Naive thymus-derived CD4-positive, alpha-beta T cell (primary cell): ENCODE measurements at regions not wholly inside any gene's neighbourhood (a gene's known extent, or its start where the extent isn't known, plus 50 kb on each side); places are given as distances from the start of the nearest gene placed in this dataset.

Experiments used
- ATAC-seq: fragments of 150-1000 bp; cut with Tn5 transposase; 2 replicates; pipeline ENCODE4 v1.10.0; 2021; ENCODE audit warnings: mild to moderate bottlenecking, moderate library complexity
- CTCF ChIA-PET: fragments of 350-600 bp; sonication (Branson Sonifier 250); formaldehyde crosslinking; loops from one replicate; lab custom pipeline; 2021; ENCODE audit warnings: antibody characterized with exemption; lab: Charles Lee
- POLR2A ChIA-PET: fragments of 350-600 bp; sonication (Branson Sonifier 250); formaldehyde crosslinking; loops from one replicate; lab custom pipeline; 2021; ENCODE audit warnings: antibody characterized with exemption, inconsistent platforms; lab: Charles Lee
- DNase-seq, 9 donors: peaks; one replicate each; pipeline versions ENCODE4 v3.0.0 to v3.0.0-alpha.2; 2020 to 2022; ENCODE audit warnings: mixed read lengths in 1 of 9
- H3K27ac ChIP-seq: one replicate; pipeline ENCODE4 v1.7.0; 2013; ENCODE audit warnings: mild to moderate bottlenecking, low read depth, low read length, moderate library complexity
- H3K27me3 ChIP-seq, 2 donors: one replicate each; pipeline ENCODE4 v1.7.0; 2013; ENCODE audit warnings: low read length in 2 of 2, mild to moderate bottlenecking in 2 of 2, moderate library complexity in 2 of 2; ENCODE audit not compliant: control insufficient read depth in 2 of 2, insufficient read depth in 2 of 2
- H3K36me3 ChIP-seq, 3 experiments: 1 replicate in 2 of 3; 2 replicates in 1 of 3; pipeline ENCODE4 v1.7.0; 2013; ENCODE audit warnings: low read length in 3 of 3, mild to moderate bottlenecking in 3 of 3, moderate library complexity in 1 of 3; ENCODE audit not compliant: insufficient read depth in 3 of 3, control insufficient read depth in 2 of 3
- H3K4me1 ChIP-seq, 2 donors: one replicate each; pipeline ENCODE4 v1.7.0; 2013; ENCODE audit warnings: low read length in 2 of 2, mild to moderate bottlenecking in 2 of 2, moderate library complexity in 1 of 2; ENCODE audit not compliant: control insufficient read depth in 2 of 2, insufficient read depth in 2 of 2
- H3K4me3 ChIP-seq: 2 replicates; pipeline ENCODE4 v1.7.0; 2013; ENCODE audit warnings: mild to moderate bottlenecking, low read length
- H3K9me3 ChIP-seq, 3 experiments: 1 replicate in 2 of 3; 2 replicates in 1 of 3; pipeline ENCODE4 v1.7.0; 2013; ENCODE audit warnings: low read length in 3 of 3; ENCODE audit not compliant: control insufficient read depth in 2 of 3
- H3K27ac Mint-ChIP-seq, 9 donors: one replicate each; pipeline ENCODE4 v1.8.0; 2020 to 2022; ENCODE audit warnings: mixed read lengths in 9 of 9, mild to moderate bottlenecking in 8 of 9, moderate library complexity in 5 of 9, inconsistent platforms in 2 of 9
- H3K27me3 Mint-ChIP-seq, 5 donors: one replicate each; pipeline ENCODE4 v1.8.0; 2021 to 2022; ENCODE audit warnings: mixed read lengths in 5 of 5, mild to moderate bottlenecking in 1 of 5
- H3K36me3 Mint-ChIP-seq, 5 donors: one replicate each; pipeline ENCODE4 v1.8.0; 2020 to 2022; ENCODE audit warnings: mixed read lengths in 5 of 5, mild to moderate bottlenecking in 3 of 5, inconsistent platforms in 1 of 5
- H3K4me1 Mint-ChIP-seq, 7 donors: one replicate each; pipeline ENCODE4 v1.8.0; 2020 to 2022; ENCODE audit warnings: mixed read lengths in 7 of 7, mild to moderate bottlenecking in 3 of 7, inconsistent platforms in 1 of 7
- H3K4me3 Mint-ChIP-seq, 10 donors: one replicate each; pipeline ENCODE4 v1.8.0; 2020 to 2022; ENCODE audit warnings: mild to moderate bottlenecking in 10 of 10, mixed read lengths in 10 of 10, moderate library complexity in 6 of 10, inconsistent platforms in 2 of 10
- H3K9me3 Mint-ChIP-seq, 11 donors: one replicate each; pipeline ENCODE4 v1.8.0; 2020 to 2022; ENCODE audit warnings: mixed read lengths in 11 of 11, mild to moderate bottlenecking in 4 of 11, inconsistent platforms in 1 of 11, moderate library complexity in 1 of 11
- intact Hi-C, 2 donors: fragments of 100-400 bp; cut with micrococcal nuclease; formaldehyde crosslinking; loops; one replicate each; pipeline ENCODE4 v1.15.1; 2023

- H3K9me3 ChIP-seq, result no peaks in the 10 kb centered on the region
- Mint-ChIP-seq H3K27me3 (peaks cover 0 to 4% (median 0%) of the 10 kb centered on the region in 5 donors), H3K4me1 (no peaks in the 10 kb centered on the region), H3K4me3 (no peak overlapping the region), H3K9me3 (no peaks in the 10 kb centered on the region), H3K27ac (no peak overlapping the region), H3K36me3 (no peaks in the 10 kb centered on the region)
- no peak overlapping the region for H3K4me3 ChIP-seq
- no peaks in the 10 kb centered on the region for H3K36me3 ChIP-seq
- no peaks in the 10 kb centered on the region for H3K27me3 ChIP-seq
- DNase-seq (no peak), ATAC-seq (peak; percentile 56)
- intact Hi-C loops, result no loop called here
- POLR2A ChIA-PET, result no interaction called here
- no peak overlapping the region for H3K27ac ChIP-seq
- H3K4me1 ChIP-seq, result no peaks in the 10 kb centered on the region
- CTCF ChIA-PET, result no interaction called here
Measured at GRCh38 chr4:173943547-173943946, 339.9 kb downstream of the FBXO8 start.

- no peaks in the 10 kb centered on the region for H3K9me3 Mint-ChIP-seq
- ATAC-seq (no peak), DNase-seq (no peak)
- Histone ChIP-seq H3K9me3 (no peaks in the 10 kb centered on the region), H3K36me3 (no peaks in the 10 kb centered on the region), H3K4me1 (no peaks in the 10 kb centered on the region), H3K27me3 (no peaks in the 10 kb centered on the region), H3K27ac (no peak overlapping the region), H3K4me3 (no peak overlapping the region)
- H3K4me3 Mint-ChIP-seq, result no peak overlapping the region
- no peaks in the 10 kb centered on the region for H3K36me3 Mint-ChIP-seq
- peaks cover 0 to 12% (median 10%) of the 10 kb centered on the region in 5 donors for H3K27me3 Mint-ChIP-seq
- CTCF ChIA-PET, result no interaction called here
- POLR2A ChIA-PET, result no interaction called here
- H3K4me1 Mint-ChIP-seq, result no peaks in the 10 kb centered on the region
- H3K27ac Mint-ChIP-seq, result no peak overlapping the region
- intact Hi-C loops, result no loop called here
Measured at GRCh38 chr4:173940146-173940545, 343.3 kb downstream of the FBXO8 start.

GRCh38 chr4:173937631-173938270 is 345.7 kb downstream of the FBXO8 start:
- no peaks in the 10 kb centered on the region for H3K9me3 Mint-ChIP-seq
- CTCF ChIA-PET, result interaction anchor here (0.6 kb wide), 1 partner anchor 317 kb away, joined by 3 read pairs; no protein-coding TSS in a partner anchor
- no peak overlapping the region for H3K27ac ChIP-seq
- no peak overlapping the region for H3K4me3 ChIP-seq
- H3K4me3 Mint-ChIP-seq, result no peak overlapping the region
- ATAC-seq (no peak), DNase-seq (no peak)
- H3K27me3 Mint-ChIP-seq, result peaks cover 0 to 12% (median 10%) of the 10 kb centered on the region in 5 donors
- H3K9me3 ChIP-seq, result no peaks in the 10 kb centered on the region
- POLR2A ChIA-PET, result no interaction called here
- no peaks in the 10 kb centered on the region for H3K4me1 Mint-ChIP-seq
- no peaks in the 10 kb centered on the region for H3K36me3 Mint-ChIP-seq
- no peaks in the 10 kb centered on the region for H3K4me1 ChIP-seq
- H3K27me3 ChIP-seq, result no peaks in the 10 kb centered on the region
- H3K36me3 ChIP-seq, result no peaks in the 10 kb centered on the region
- intact Hi-C loops, result no loop called here
- no peak overlapping the region for H3K27ac Mint-ChIP-seq

- Mint-ChIP-seq H3K9me3 (no peaks in the 10 kb centered on the region), H3K36me3 (no peaks in the 10 kb centered on the region), H3K27ac (no peak overlapping the region), H3K4me1 (no peaks in the 10 kb centered on the region), H3K4me3 (no peak overlapping the region), H3K27me3 (peaks cover 0 to 15% (median 10%) of the 10 kb centered on the region in 5 donors)
- no peak overlapping the region for H3K4me3 ChIP-seq
- POLR2A ChIA-PET, result no interaction called here
- H3K27me3 ChIP-seq, result no peaks in the 10 kb centered on the region
- no peak overlapping the region for H3K27ac ChIP-seq
- H3K9me3 ChIP-seq, result no peaks in the 10 kb centered on the region
- H3K36me3 ChIP-seq, result no peaks in the 10 kb centered on the region
- DNase-seq, result no peak
- no peaks in the 10 kb centered on the region for H3K4me1 ChIP-seq
- intact Hi-C loops, result no loop called here
- no peak for ATAC-seq
- CTCF ChIA-PET, result no interaction called here
Measured at GRCh38 chr4:173936861-173937260, 346.6 kb downstream of the FBXO8 start.

GRCh38 chr4:173935622-173936405 is 347.7 kb downstream of the FBXO8 start:
- no peak overlapping the region for H3K4me3 ChIP-seq
- peaks cover 0 to 15% (median 10%) of the 10 kb centered on the region in 5 donors for H3K27me3 Mint-ChIP-seq
- CTCF ChIA-PET, result no interaction called here
- no peaks in the 10 kb centered on the region for H3K9me3 Mint-ChIP-seq
- POLR2A ChIA-PET, result no interaction called here
- H3K36me3 ChIP-seq, result no peaks in the 10 kb centered on the region
- no peak overlapping the region for H3K27ac ChIP-seq
- H3K4me1 Mint-ChIP-seq, result no peaks in the 10 kb centered on the region
- H3K4me3 Mint-ChIP-seq, result no peak overlapping the region
- intact Hi-C loops, result no loop called here
- ATAC-seq (no peak), DNase-seq (no peak)
- no peaks in the 10 kb centered on the region for H3K9me3 ChIP-seq
- no peak overlapping the region for H3K27ac Mint-ChIP-seq
- no peaks in the 10 kb centered on the region for H3K36me3 Mint-ChIP-seq
- no peaks in the 10 kb centered on the region for H3K27me3 ChIP-seq
- H3K4me1 ChIP-seq, result no peaks in the 10 kb centered on the region

- Mint-ChIP-seq H3K36me3 (no peaks in the 10 kb centered on the region), H3K27me3 (peaks cover 0 to 15% (median 10%) of the 10 kb centered on the region in 5 donors), H3K4me3 (no peak overlapping the region), H3K27ac (no peak overlapping the region), H3K4me1 (no peaks in the 10 kb centered on the region), H3K9me3 (no peaks in the 10 kb centered on the region)
- ChIA-PET POLR2A (no interaction called here), CTCF (no interaction called here)
- H3K9me3 ChIP-seq, result no peaks in the 10 kb centered on the region
- H3K27ac ChIP-seq, result no peak overlapping the region
- no peaks in the 10 kb centered on the region for H3K27me3 ChIP-seq
- H3K4me3 ChIP-seq, result no peak overlapping the region
- no peak for ATAC-seq
- H3K4me1 ChIP-seq, result no peaks in the 10 kb centered on the region
- DNase-seq, result no peak
- no peaks in the 10 kb centered on the region for H3K36me3 ChIP-seq
- intact Hi-C loops, result loop anchor here in 1 of 2 donors (5.0 kb wide), 1 partner anchor 503 kb away; no protein-coding TSS in a partner anchor
Measured at GRCh38 chr4:173934933-173935620, 348.4 kb downstream of the FBXO8 start.
